ENCODE measurements at regions not wholly inside any gene's neighbourhood (a gene's known extent, or its start where the extent isn't known, plus 50 kb on each side); places are given as distances from the start of the nearest gene placed in this dataset.

- TF ChIP-seq CTCF (IDR thresholded peaks at IDR 0.05) (no peak), POLR2A (IDR thresholded peaks at IDR 0.05) (no peak)
Observed at GRCh38 chr14:105818712-105819005, 292.3 kb downstream of the TMEM121 start.

Measured in testis (tissue), 2 donors.